GM21825 (cell line): ENCODE measurements at regions not wholly inside any gene's neighbourhood (a gene's known extent, or its start where the extent isn't known, plus 50 kb on each side); places are given as distances from the start of the nearest gene placed in this dataset.
A peak's percentile ranks its signal among the peaks of the same experiment; 100 is the strongest.
"Not testable (repeated sequence)": the region's sequence is repeated elsewhere in the genome, so short reads cannot be mapped to it uniquely, and the experiment has no call there.

ENCODE experiments used
- ATAC-seq: cut with Tn5 transposase; IDR thresholded peaks from one replicate; pipeline ENCODE4 v1.9.1; 2021; ENCODE audit warnings: mild to moderate bottlenecking, moderate library complexity; ENCODE audit not compliant: unreplicated experiment

DNA sequence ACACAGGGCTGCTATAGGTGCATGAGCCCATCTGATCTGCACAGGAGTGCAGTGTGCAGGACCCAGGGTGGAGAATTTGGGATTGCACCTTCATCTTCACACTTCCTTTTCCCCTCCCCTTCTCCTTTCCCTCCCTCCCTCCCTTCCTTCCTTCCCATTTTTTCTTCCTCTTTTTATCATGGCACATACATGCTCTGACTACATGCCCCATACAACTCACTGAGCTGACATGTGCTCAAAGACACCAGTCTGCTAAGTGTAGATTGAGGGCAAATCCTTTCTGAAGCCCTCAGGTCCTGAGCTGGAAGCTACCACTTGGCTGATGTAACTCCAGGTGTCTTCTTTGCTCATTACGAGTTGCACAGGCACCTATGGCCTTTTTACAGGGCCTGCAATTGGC is 365.3 kb upstream of the ZNF32 start:
- ATAC-seq: no peak

DNA sequence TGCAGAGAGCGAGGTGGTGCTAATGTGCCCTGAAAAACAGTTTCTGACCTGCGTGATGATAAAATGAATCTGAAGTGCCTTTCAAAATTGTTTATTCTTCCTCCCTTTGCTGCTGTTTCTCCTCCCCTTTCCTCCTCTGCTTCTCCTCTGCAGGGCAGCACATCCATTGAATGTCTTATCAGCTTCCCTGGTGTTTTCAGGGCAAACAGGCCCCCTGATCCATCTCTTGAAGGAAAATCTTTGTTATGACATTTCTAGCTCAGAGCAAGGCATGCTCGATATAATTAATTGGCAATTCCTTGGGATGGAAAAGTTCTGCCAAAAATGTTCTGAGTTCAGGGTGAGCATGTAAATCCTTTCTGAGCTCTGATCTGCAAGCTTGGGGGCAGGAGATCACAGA is 364.2 kb upstream of the ZNF32 start:
- no peak for ATAC-seq

DNA sequence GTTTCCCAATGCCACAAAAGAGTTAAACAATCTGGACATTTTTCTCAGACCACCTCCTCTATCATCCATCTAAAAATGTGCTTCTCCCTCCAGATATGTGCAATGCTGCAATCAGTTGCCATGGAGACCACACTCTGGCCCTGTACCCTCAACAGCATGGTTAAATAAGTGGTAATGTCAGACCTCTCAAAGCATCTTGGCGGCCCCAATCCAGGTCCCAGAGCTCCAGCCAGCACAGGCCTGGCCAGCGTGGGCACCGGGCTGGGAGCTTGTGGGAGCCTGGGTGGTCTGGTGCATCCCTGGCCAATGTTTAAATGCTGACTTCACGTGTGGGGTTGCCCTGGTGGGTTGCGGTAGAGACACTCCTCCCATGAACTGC is 362.9 kb upstream of the ZNF32 start:
- ATAC-seq: no peak

DNA sequence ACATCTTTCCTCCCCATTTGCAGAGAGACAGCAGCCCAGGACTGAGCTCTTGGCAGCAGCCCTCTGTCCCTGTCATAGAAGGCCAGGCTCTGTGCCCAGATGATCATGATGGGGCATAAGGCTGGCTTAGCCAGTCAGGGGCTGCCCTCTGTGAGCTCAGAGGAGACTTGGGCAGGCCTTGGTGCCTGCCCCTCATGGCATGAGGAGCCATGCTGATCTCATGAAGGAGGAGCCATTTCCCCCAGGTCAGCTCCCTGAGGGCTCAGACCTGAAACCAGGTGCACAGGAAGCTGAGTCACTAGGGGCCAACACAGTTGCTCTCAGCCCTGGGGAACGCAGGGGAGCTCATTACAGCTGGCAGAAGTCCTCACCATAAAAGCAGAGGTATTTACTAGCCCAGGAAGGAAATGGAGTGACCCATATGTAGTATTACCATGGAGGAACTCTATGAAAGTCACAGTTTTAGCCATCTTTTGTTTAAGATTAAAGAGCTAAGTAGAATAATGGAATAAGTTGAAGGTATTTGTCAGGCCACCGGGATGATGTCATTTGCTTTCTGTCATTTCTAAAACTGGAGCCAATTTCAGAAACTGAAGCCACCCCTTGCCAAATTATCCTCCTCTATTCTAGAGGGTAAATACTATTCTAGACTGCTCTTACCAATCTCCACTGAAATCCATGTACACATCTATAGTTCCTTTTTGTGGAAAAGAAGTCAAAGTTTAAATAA is 362.4 kb upstream of the ZNF32 start:
- peak; percentile 95 for ATAC-seq

DNA sequence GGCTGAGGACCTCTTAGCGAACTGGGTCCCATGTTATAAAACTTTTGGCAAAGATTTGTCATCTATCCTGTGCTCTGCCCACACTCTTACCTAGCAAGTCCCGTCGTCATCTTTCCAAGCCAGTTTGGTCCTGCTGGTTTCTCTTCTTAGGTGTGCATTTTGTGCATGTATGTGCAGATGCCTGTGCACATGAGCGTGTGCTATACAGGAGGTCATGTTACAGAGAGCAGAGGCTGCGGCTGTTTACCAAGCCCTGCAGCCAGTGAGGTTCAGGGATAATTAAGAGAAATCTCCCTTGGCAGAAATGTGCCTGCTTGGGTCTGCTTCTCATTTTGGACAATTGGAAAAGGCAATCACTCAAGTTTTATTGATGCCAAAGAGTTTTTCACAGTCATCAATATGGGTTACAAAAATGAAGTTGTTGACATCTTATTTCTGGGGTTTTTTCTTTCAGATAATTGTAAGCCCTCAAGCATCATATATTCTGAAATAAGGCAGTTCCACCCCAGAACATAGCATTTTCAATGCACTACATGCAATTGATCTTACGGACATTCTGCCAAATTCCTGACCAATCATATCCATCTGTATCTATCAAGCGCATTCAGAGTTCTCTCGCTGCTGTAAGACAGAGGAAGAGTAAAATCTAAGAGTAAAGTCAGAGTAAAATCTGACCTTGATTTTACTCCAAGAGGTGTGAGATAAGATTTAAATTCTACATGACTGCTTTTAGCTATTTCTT is 361.4 kb upstream of the ZNF32 start:
- ATAC-seq: no peak

DNA sequence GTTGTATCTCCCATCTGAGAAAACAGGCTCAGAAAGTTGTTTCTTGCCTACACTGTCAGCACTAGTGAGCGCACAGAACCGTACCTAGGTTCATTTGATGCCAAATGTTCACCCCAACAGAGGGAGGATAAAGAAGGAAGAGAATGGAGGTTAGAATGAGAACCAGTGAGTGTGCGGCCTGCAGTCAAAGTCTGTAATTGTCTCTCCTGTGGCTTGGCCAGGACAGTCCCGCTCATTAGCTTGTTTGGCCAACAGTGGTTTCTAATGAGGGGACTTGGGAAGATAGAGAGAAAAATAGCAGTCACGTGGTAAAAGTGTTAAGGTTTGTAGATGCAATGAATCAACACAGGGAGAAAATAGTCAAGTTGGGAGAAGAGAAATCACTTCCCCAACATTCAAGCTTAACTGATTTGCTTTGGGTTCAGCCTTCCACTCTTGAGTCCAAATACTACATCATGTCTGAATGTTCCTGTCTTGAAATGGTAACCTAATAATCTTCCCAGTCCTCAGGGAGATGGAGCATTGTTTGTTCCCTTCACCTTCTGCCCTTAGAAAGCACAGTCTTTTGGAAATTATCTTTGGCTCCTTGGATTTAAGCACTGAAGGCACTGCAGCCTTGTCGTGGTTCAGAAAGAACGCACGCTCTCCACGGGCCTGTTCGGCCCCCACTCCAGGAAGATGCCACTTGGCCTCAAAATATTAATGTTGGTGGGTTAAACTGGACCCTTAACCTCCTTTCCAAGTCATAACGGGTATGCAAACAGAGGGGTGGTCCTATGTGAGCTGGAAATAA is 360.4 kb upstream of the ZNF32 start:
- ATAC-seq: no peak

DNA sequence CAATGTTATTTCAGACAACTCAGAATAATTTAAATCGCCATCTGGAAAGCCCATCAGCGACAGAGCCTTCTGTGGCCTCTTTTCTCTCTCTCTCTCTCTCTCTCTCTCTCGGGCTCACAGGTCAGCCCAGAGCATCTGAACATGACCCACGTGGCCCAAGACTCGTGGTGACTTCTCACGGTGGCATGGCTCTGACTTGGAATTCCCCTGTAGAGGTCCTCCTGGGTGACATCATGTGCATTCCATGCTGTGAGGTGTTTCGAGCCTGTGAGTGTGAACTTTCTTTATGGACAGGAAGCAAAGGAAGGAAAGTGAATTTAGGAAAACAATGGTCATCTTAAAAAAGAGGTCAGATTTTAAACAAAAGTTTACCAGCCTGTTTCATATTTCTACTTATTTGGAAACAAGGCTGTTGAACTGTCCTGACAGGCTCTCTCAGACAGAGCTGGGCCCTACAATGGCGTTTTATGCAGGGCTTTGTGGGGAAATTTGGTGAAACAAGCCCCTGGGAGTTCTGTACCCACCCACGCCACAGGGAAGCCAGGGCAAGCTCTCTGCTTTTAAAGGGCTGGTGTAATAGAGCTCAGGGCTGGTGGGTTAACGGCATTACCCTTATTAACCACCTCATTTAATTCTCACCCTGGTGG is 359.7 kb upstream of the ZNF32 start:
- peak; percentile 41 for ATAC-seq

DNA sequence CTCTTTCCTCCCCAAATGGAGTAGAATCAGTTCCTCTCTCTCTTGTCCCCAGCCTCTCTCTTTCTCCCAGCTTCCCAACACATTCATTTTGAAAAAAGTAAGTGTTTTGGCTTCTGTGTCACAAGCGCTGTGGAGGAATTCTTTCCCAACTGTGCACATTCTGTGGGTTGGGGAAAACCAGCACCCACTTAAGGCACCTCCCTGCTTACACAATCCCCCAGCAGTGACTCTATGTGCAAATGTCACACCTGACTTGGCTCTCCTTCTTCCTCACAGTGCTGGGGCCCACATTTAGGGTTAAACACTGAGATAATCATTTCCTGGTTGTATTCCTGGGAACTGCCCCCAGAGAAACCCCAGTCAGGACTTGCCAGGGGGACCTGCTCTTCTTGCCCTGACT is 358.1 kb upstream of the ZNF32 start:
- no peak for ATAC-seq

DNA sequence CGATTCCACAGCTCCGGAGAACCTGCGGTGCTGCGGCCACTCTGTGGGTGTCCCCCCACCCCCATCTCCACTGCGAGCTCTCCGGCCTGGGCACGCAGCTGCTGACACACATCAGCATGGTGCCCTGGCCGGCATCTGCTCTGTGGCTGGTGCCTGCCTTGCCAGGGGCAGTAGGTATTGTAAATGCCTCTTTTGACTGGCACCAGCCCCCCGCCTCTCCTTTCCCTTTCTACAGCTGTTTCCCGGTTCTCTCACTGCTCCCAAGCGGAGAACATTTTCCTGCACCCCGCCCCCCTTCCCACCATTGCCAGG is 357.1 kb upstream of the ZNF32 start:
- ATAC-seq: no peak

DNA sequence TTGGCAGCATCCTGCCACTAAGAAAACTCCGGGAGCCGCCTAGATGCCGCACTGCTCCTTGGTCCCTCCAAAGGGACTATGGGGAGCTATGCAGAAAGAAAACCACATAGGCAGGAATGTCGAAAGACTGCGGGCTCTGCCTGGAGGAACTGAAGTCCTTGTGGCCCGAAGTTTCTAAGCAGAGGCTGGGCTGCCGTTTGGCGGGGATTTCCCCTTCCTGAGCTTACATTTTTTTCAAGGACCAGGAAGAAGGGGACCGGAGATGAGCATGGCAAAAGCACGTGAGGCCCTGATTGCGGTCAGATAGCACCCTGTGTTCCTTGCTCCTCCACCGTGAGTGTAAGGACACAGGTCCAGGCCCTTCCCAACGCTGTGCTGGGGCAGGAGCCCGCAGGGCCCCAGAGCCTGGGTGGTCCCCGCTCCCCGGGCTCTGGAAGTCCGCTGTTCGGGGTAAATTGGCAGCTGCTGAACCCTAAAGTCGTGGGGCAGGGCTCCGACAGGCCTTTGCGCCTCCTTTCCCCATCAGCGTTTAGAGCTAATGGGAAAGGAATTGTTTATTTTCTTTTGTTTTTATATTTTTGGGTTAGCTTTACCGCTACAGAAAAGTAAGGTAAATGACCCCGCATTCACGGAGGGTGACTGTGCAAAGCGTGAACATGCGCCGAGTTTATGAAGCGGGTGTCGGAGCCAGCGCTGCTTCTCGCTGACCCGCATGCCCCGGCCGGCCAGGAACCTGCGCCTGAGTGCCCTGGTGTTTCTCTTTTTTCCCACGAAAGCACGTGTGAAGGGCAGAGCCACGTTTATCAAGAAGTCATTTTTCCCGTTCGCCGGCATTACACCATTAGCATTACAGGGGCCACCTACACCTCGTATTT is 356.5 kb upstream of the ZNF32 start:
- no peak for ATAC-seq

DNA sequence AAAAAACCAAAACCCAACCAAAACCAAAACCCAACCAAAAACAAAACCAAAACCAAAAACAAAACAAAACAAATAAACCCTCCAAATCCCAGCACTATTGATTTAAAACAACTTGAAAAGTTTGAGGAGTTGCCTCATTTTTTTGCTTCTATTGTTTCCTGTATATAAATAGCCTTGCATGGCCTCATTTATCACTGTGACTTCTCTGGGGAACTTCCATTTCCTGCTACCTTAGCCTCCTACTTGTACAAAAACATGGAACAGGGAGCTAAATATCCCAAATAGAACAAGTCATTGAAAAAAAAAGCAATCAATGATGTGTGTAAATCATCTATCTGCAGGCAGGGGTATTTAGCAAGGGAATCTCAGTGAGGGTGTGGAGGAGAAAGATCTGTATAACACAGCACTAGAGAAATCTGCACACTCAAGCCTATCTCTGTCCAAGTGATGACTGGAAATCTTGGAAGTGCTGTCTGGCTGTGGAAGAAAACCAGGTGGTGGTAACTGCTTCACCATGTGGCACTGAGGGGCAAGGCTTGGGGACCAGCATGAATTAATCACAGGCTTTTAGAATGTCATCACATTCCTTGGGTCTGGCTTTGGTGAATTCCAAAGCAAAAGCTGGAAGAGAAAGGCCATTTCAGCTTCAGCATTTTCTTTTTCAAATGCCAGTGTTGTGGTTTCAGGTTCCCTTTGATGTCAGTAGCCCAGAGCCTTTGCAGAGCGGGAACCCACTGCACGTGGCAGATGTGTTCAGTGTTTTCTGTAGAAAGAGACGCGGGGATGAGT is 349.5 kb upstream of the ZNF32 start:
- ATAC-seq: no peak

DNA sequence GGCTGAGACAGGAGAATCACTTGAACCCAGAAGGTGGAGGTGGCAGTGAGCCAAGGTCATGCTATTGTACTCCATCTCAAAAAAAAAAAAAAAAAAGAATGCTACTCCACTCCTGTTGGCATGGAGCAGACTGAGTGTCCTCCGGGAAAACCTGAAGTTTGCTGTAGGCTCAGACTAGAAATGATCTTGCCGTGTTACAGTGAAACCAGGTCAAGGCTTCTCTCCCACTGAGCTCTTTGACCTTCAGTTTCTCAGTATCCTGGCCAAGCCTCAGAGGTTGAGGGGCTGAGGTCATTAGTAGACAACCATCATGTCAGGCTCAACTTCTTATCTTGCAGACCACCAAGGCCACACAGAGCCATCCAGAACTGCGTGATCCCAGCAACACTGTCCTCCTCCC is 348.6 kb upstream of the ZNF32 start:
- ATAC-seq: no peak

DNA sequence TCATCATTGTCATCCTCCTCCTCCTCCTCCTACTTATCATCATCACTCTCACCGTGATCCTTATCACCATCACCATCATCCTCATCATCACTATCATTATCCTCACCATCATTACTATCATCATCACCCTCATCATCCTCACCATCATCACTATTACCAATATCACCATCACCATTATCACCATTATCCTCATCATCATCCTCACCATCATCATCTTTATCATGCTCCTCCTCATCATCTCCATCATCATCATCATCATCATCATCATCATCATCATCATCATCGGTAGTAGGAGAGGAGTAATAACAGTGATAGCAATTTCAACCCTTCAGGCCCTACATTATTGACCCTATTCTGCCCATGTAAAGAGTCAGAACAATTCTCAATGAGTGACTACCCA is 345.9 kb upstream of the ZNF32 start:
- ATAC-seq: no peak

DNA sequence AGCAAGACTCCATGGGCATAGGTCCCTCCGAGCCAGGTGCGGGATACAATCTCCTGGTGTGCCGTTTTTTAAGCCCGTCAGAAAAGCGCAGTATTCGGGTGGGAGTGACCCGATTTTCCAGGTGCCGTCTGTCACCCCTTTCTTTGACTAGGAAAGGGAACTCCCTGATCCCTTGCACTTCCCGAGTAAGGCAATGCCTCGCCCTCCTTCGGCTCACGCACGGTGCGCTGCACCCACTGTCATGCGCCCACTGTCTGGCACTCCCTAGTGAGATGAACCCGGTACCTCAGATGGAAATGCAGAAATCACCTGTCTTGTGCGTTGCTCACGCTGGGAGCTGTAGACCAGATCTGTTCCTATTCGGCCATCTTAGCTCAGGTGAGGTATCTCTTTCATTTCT is 344.1 kb upstream of the ZNF32 start:
- ATAC-seq: not testable (repeated sequence)

DNA sequence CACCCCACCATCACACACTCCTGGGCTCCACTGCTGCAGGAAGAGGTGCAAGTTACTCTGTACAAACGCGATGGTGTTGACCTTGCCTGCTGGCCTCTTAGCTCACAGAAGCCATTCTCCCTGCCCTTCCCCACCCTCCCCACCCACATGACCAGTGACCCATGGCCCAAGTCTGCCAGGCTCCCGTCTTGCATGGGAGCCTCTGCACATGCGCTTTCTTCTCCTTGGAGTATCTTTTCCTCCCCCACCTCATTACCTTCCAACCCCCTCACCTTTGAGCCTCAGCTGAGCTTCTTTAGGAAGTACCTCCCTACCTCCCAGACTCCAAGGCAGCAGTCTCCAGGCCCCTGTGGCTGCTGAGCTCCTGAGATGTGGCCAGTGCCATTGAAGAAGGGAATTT is 337.7 kb upstream of the ZNF32 start:
- no peak for ATAC-seq

DNA sequence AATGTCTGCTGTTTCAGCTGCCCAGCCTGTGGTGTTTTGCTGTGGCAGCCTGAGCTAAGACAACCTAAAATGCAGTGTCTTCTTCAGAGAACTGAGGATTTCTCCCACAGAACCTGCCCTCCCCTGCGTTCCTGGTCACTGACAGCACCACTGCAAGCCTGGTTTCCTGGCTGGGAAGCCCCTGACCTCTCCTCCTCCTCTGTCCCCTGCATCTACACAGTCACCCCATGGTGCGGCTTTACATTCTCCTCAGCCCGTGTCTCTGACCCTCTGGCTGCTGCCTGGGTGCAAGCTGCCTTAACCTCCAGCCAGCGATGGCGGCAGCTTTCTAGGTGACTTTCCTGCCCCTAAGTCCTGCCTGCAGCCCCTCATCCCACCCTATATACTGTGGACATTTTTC is 337.3 kb upstream of the ZNF32 start:
- ATAC-seq: no peak

DNA sequence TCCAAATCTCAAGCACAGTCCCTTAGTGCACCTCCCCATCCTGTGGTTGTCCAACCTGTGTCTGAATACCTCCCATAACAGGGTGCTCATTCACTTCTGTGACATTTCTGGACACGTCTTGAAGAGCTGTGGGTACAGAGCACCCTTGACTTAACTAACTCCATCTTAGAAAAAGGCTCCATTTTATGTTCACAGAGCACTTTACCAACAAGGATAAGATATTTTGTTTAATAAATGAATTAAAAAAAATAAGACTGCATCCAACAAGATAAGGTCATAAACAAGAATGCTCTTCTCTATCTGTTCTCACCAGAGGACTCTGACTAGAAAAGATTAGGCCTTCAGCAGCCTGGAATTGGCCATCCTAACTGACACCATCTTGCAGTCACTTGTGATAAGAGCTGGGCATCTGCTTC is 335.2 kb upstream of the ZNF32 start:
- ATAC-seq: no peak

DNA sequence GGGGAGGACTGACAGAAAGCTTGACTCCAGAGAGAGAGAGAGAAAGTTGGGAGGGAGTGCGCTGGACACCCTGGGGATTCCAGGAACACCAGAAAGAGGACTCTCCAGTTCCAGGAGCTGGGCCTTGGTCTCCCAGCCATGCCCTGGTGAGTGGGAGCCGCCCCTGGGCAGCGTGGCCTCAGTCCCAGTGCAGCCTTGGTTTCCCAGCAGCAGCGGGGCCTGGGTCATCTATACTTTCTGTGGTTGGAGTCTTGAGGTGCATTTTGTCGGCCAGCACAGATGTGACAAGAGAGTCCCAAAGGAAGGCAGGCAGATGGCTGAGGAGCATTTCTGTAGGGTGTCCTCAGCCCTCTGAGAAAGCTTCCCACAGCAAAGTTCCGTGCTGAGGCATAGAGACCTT is 334.7 kb upstream of the ZNF32 start:
- ATAC-seq: no peak

DNA sequence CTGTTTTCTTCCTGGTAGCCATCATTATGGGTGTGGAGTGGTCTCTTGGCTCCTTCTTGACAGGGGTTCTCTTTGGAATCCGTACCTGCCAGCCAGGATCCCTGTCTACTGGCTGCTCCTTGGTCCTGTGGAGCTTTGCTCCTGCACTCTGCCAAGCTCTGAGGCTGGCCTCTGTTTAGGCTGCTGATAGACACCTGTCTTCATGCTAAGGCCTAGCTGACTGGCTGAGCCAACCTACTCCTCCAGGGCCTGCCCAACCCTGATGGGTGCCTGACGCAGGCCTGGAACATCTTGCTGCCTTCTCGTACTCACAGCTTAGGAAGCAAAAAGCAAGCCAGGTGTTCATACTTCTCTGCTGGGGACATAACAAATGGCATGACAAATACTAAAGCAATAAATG is 333.6 kb upstream of the ZNF32 start:
- no peak for ATAC-seq

DNA sequence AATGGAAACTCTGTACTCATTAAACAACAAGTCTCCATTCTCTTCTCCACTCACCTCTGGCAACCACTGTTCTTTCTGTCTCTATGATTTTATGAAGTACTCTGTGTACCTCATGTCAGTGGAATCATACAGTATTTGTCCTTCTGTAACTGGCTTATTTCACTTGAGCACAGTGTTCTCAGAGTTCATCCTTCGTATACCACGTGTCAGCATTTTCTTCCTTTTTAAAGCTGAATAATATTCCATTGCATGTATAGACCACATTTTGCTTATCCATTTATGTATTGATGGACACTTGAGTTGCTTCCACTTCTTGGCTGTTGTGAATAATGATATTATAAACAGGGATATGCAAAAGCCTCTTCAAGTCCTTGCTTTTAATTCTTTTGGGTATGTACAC is 333.0 kb upstream of the ZNF32 start:
- ATAC-seq: no peak
